Daoy (cell line): ENCODE measurements at regions not wholly inside any gene's neighbourhood (a gene's known extent, or its start where the extent isn't known, plus 50 kb on each side); places are given as distances from the start of the nearest gene placed in this dataset.

Experiments
- DNase-seq: peaks from one replicate; pipeline ENCODE4 v3.0.0-alpha.2; 2015; ENCODE audit warnings: low read depth

DNA sequence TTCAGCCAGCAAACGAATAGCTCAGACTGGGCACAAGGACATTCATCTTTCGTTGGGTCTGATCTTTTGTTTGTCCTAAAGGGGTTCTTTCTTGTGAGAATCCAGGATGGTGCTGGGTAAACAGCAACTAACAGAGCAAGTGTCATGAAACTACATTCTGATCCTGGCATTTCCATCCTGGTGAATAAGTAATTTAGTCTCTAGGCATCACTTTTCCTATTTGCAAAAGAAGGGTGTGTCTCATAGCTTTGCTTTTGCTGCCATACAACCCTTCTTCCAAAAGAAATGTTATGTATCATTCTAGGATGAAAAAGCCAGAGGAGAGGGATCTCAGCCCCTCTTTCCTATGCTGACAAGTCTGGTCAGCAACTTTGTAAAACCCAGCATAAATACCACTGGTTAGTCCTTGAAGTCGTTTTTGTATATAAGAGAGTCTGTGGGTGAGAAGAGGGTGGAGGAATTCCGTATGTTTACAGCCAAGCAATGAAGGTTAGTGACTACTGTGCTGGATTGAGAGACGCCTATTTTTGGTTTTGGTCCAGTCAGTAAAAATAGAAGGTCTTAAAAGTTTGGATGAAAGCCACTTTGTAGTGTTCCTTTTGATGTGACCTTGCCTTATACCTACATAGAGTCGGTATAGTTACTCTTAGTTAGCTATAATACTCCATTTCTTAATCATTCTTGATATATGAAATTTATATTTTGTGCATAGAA is 88.4 kb upstream of the SLC25A13 start:
- DNase-seq, result no peak

DNA sequence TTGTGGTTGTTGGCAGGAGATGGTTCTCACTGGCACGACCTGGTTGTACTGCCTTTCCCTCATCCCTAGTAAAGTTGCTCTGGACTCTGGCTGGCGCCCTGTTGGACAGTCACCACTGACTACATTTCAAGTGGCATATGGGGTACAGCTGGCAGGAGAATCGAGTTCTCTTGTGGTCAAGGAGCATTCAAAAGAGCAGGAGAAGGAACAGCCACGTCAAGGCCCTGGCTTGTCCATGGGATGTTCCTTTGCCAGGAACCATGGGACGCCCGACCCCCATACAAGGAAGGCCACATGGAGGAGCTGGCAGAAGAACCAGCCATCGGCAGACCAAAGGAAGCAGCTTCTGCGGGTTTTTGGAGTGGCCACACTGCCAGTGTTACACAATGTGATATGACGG is 87.0 kb upstream of the SLC25A13 start:
- no peak for DNase-seq

DNA sequence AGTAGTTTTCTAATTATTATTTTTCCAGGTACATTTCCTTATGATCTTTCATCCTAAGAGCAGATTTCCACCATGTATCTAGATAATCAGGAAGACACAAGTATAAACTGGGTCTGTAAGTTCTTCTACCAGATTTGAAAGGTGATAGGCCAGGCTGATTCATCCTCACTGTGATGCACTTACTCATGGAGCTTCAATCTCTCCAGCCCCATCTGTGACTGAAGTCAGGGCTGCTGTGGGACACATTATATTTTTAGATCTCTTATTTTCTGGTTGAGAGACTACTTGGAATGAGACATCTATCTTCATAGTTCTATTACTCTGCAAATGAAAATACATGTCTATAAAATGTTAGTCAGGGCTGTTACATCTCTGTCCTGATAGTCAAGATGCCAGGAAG is 85.5 kb upstream of the SLC25A13 start:
- no peak for DNase-seq

DNA sequence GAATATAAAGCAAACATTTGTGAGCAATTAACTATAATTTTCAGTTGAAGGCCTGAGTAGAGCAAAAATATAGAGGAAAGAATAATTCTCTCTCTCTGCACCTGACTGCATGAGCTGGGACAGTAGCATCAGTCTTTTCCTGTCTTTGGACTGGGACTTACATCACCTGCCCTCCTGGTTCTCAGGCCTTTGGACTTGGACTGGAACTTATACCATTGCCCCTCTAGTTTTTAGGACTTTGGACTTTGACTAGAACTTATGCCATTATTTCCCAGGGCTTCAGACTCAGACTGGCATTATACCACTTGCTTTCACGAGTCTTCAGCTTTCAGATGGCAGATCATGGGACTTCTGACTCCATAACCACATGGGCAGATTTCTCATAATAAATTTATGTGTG is 81.0 kb upstream of the SLC25A13 start:
- no peak for DNase-seq

DNA sequence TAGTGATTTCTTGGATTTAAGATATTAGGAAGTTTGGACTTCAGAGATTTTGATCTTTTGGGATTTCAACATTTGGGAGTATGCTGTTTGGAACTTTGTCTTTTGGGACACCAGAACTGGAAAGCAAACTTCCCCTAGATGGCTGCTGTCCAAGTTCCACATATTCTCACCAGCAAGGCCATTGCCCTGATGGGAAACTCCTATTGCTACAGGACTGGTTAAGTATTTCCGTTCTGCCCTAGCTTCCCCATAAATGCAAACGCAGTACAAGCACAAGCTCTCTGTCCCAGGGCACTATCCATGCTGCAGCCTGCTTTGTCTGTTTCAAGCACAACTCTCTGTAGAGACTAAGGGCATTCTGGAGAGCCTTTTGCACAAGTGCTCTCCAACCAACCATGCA is 79.3 kb upstream of the SLC25A13 start:
- DNase-seq, result no peak

DNA sequence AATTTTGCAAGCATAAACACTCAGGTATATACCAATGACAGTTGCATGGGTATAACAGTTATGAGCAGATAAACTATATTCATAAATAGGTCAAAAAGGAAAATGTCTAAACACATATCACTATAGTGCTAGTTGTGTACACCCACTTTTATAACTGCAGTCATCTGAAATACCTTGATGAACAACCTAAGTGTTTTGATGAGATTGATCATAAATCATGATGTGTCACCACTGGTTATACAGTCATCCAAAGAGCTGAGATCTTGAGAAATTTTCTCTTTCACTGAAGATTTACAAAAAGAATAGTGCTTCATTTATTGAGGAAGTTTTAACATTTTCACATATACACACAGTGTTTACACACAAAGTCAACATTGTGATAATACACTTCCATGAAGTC is 78.6 kb upstream of the SLC25A13 start:
- DNase-seq, result no peak

DNA sequence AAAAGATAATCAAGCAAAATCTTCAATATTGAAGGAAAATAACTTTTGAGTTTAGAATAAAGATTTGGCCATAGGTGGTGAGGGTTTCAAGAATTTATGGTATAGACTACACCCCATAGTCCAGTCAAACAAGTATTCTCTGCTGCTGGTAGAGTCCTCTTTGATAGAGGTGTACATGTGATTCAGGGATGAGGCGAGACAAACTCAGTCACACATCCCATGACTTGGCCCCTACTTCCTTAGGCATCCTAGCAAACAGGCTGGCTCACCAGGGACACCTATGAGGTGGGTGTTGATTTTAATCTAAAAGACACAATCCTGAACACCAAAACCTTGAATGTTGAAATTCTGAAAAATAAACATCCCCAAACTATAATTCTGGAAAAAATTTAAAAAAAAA is 78.1 kb upstream of the SLC25A13 start:
- DNase-seq, result no peak

DNA sequence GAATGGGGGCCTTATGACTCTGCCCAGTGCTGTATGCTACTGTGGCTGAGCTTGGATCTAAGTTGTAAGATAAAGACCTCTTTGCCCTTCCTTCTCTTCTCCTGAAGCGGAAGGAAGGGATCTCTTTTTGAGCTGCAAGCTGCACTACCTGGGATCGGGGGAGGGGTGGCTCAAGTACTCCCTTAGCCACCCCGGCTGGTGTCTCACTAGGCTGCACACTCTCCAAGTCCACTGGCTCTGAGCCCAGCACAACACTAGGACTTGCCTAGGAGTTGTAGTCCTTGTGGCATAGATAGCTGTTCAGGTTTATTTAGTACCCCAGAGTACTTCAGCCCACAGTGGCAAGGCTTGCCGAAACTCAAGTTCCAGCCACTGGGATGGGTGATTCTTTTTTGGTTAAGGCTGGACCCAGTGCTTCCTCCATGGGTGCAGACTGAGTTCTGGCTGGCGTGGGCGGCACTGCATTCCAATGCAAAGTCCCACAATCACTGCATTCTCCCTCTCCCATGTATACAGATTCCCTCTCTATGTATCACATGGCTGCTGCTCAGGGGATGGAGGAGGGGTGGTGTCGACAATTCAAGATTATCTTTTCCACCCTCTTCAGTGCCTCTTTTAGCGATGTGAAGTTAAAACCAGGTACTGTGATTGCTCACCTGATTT is 76.2 kb upstream of the SLC25A13 start:
- DNase-seq, result peak; percentile 14

DNA sequence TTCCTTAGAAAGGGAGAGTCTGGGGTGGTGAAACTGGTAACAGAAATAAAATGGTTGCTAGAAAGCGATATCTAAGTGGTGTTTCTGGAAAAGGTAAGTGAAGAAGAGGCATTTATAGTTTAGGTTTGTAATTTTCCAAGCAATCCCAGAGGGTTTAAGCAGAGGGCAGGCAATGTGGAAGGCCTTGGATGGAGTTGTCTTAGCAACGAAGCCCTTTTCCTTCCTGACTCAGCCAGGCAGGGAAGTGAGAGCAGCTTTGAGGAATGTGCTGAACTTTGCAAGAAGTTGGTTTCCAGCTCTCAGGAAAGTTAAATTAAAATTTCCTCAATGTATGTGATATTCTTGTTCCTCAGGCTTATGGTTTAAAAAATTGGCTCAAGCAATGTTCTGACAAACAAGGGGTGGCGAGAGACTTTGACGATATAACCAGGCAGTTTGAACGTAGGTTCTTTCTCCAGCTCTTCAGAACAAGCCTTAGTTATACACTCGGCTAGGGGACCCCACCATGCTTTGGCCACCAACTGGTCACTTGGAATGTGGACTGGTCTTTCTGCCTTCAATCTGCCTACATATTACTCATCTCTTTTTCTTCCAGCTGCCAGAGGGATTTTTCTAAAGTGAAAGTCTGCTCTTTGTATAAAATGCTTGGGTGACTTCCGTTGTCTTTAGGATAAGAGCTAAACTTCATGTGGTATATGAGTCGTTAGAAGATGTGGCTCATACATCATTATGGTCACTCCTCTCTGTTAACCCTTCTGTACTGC is 66.9 kb upstream of the SLC25A13 start:
- DNase-seq, result peak; percentile 83

DNA sequence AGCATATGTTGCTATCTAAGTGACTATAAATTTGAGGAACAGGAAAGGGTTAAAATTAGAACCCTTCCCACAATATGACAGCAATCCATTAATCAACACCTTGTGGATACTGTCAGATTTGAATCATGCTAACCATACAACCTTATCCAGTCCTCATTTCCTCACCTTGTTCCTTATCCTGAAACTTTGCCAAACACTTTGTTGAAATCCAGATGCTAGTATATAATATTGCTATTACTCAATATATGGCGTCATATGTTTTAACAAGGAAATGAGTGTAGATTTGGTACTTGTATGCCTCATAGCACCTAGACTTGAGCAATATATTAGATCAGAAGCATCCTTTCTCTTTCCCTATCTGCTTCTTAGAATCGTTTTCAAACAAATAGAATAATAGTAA is 66.3 kb upstream of the SLC25A13 start:
- peak; percentile 33 for DNase-seq

DNA sequence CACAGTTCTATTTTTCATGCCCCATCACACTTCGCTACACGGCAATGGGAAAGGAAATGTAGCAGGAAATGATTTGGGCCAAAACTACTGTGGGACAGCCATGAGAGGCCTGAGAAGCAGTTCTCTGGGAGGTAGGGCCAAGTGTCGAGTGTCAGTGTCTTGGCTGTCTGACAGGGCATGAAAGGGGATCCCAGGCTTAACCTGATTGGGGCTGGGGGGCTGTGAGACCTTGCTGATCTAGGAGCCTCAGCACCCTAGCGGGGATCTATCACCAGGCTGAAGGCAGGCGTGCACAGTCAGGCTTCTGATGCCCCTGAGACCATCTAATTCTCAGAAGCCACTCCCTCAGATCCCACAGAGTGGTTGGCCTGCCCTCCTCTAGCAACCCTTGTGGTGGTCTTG is 58.2 kb upstream of the SLC25A13 start:
- no peak for DNase-seq

DNA sequence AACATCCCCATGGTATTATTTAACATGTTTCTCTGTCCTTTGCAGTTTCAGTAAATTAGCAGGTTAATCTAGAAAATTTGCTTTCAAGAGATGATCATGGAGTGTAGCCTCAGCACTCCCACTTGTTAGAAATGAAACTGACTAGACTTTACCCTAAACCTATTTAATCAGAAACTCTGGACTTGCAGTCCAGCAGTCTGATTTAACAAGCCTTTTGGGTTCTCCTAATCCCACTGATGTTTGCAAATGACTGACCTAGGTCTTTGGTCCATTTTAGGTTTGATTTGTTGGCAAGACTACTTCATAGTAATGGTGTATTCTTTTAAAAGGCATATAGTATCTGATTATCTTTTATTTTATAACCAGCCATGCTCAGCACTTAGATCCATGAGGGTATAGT is 55.5 kb upstream of the SLC25A13 start:
- no peak for DNase-seq
